ENCODE measurements at regions not wholly inside any gene's neighbourhood (a gene's known extent, or its start where the extent isn't known, plus 50 kb on each side); places are given as distances from the start of the nearest gene placed in this dataset.

GRCh38 chr4:155546451-155546850, 120.2 kb upstream of the GUCY1A1 start:
- Mint-ChIP-seq H3K27ac (ENCODE audit: unreplicated experiment) (no peak overlapping the region), H3K9me3 (ENCODE audit: unreplicated experiment) (no peaks in the 10 kb centered on the region), H3K27me3 (ENCODE audit: unreplicated experiment) (no peaks in the 10 kb centered on the region), H3K4me1 (ENCODE audit: unreplicated experiment) (peaks cover 30% of the 10 kb centered on the region), H3K36me3 (ENCODE audit: unreplicated experiment) (no peaks in the 10 kb centered on the region), H3K4me3 (ENCODE audit: unreplicated experiment) (no peak overlapping the region)
- no peak for DNase-seq (ENCODE audit: extremely low spot score, unreplicated experiment)
- TF ChIP-seq CTCF (IDR thresholded peaks at IDR 0.05): no peak

- no peak for DNase-seq (ENCODE audit: extremely low spot score, unreplicated experiment)
- no peak for TF ChIP-seq CTCF (IDR thresholded peaks at IDR 0.05)
- no peaks in the 10 kb centered on the region for H3K9me3 Mint-ChIP-seq (ENCODE audit: unreplicated experiment)
- no peaks in the 10 kb centered on the region for H3K27me3 Mint-ChIP-seq (ENCODE audit: unreplicated experiment)
- H3K4me1 Mint-ChIP-seq (ENCODE audit: unreplicated experiment): peaks cover 21% of the 10 kb centered on the region
- no peak overlapping the region for H3K27ac Mint-ChIP-seq (ENCODE audit: unreplicated experiment)
- H3K36me3 Mint-ChIP-seq (ENCODE audit: unreplicated experiment): no peaks in the 10 kb centered on the region
- no peak overlapping the region for H3K4me3 Mint-ChIP-seq (ENCODE audit: unreplicated experiment)
Measured at GRCh38 chr4:155545456-155545855, 121.2 kb upstream of the GUCY1A1 start.

- H3K9me3 Mint-ChIP-seq (ENCODE audit: unreplicated experiment): no peaks in the 10 kb centered on the region
- no peak overlapping the region for H3K27ac Mint-ChIP-seq (ENCODE audit: unreplicated experiment)
- no peaks in the 10 kb centered on the region for H3K27me3 Mint-ChIP-seq (ENCODE audit: unreplicated experiment)
- no peak overlapping the region for H3K4me3 Mint-ChIP-seq (ENCODE audit: unreplicated experiment)
- DNase-seq (ENCODE audit: extremely low spot score, unreplicated experiment): no peak
- no peak for TF ChIP-seq CTCF (IDR thresholded peaks at IDR 0.05)
- peaks cover 27% of the 10 kb centered on the region for H3K4me1 Mint-ChIP-seq (ENCODE audit: unreplicated experiment)
- no peaks in the 10 kb centered on the region for H3K36me3 Mint-ChIP-seq (ENCODE audit: unreplicated experiment)
Measured at GRCh38 chr4:155544547-155544946, 122.1 kb upstream of the GUCY1A1 start.

- Mint-ChIP-seq H3K27me3 (ENCODE audit: unreplicated experiment) (no peaks in the 10 kb centered on the region), H3K4me1 (ENCODE audit: unreplicated experiment) (peaks cover 27% of the 10 kb centered on the region), H3K9me3 (ENCODE audit: unreplicated experiment) (no peaks in the 10 kb centered on the region), H3K36me3 (ENCODE audit: unreplicated experiment) (no peaks in the 10 kb centered on the region), H3K27ac (ENCODE audit: unreplicated experiment) (no peak overlapping the region), H3K4me3 (ENCODE audit: unreplicated experiment) (no peak overlapping the region)
- DNase-seq (ENCODE audit: extremely low spot score, unreplicated experiment): no peak
- TF ChIP-seq CTCF (IDR thresholded peaks at IDR 0.05): no peak
Measured at GRCh38 chr4:155543126-155543765, 123.4 kb upstream of the GUCY1A1 start.

- TF ChIP-seq CTCF (IDR thresholded peaks at IDR 0.05): no peak
- no peak for DNase-seq (ENCODE audit: extremely low spot score, unreplicated experiment)
- Mint-ChIP-seq H3K27me3 (ENCODE audit: unreplicated experiment) (no peaks in the 10 kb centered on the region), H3K27ac (ENCODE audit: unreplicated experiment) (no peak overlapping the region), H3K9me3 (ENCODE audit: unreplicated experiment) (no peaks in the 10 kb centered on the region), H3K4me1 (ENCODE audit: unreplicated experiment) (peaks cover 22% of the 10 kb centered on the region), H3K4me3 (ENCODE audit: unreplicated experiment) (no peak overlapping the region), H3K36me3 (ENCODE audit: unreplicated experiment) (no peaks in the 10 kb centered on the region)
Measured at GRCh38 chr4:155542415-155542814, 124.2 kb upstream of the GUCY1A1 start.
